HL-60 (cell line): ENCODE measurements at regions not wholly inside any gene's neighbourhood (a gene's known extent, or its start where the extent isn't known, plus 50 kb on each side); places are given as distances from the start of the nearest gene placed in this dataset.

ENCODE experiments used
- DNase-seq, 2 experiments: peaks; one replicate each; pipeline ENCODE4 v3.0.0-alpha.2; 2010 to 2020; ENCODE audit warnings: low read depth in 1 of 2, low spot score in 1 of 2
- H3K27ac ChIP-seq: fragments of 250-450 bp; sonication (Bioruptor Pico); replicated peaks from 2 replicates; pipeline ENCODE4 v1.5.1; 2020; ENCODE audit warnings: mild to moderate bottlenecking, moderate library complexity
- H3K27me3 ChIP-seq: fragments of 250-450 bp; sonication (Bioruptor Pico); 2 replicates; pipeline ENCODE4 v1.5.1; 2021; ENCODE audit warnings: mild to moderate bottlenecking, moderate library complexity; ENCODE audit not compliant: insufficient read depth, poor library complexity, severe bottlenecking
- H3K4me3 ChIP-seq: replicated peaks from 2 replicates; pipeline ENCODE4 v1.5.1; 2011; ENCODE audit warnings: mild to moderate bottlenecking, control low read depth, low read length; ENCODE audit not compliant: insufficient read depth
- GABPA ChIP-seq: IDR thresholded peaks from 2 replicates; pipeline ENCODE4 v1.6.1; 2012; ENCODE audit warnings: low read depth
- POLR2AphosphoS5 ChIP-seq: IDR thresholded peaks from 2 replicates; pipeline ENCODE4 v1.6.1; 2012; ENCODE audit warnings: low read depth
- SPI1 ChIP-seq: IDR thresholded peaks from 2 replicates; pipeline ENCODE4 v1.6.1; 2012; ENCODE audit warnings: low read depth, mild to moderate bottlenecking, borderline replicate concordance
- TF ChIP-seq, protein P1 (sequence below): IDR thresholded peaks from one replicate; pipeline ENCODE4 v1.5.1; 2011; ENCODE audit warnings: low read length, control low read depth, inconsistent platforms; ENCODE audit not compliant: insufficient read depth
- TF ChIP-seq, protein P2 (sequence below): IDR thresholded peaks from 2 replicates; pipeline ENCODE4 v1.6.1; 2012; ENCODE audit warnings: low read depth; ENCODE audit not compliant: insufficient replicate concordance

DNA sequence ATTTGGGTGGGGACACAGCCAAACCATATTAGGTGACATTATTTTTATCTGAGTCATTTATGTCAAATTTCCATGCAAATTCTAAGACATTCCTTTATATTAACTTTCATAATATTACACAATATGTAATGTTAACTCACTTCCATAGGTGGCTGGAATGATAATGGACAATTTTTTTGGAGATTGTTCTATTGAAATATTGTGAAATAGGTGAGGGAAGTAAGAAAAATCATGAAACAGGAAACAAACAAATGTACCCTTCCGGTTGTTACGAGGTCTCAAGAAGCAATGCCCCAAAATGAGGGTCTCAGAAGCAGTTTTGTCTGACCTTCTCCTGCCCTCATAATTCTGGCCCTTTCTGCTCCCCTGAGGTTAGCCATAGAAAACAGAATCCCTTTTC lies 306.5 kb downstream of the HDGFL1 start:
- no peak overlapping the region for H3K27ac ChIP-seq
- no peak overlapping the region for H3K4me3 ChIP-seq
- no peak for DNase-seq
- H3K27me3 ChIP-seq, result no peaks in the 10 kb centered on the region
- TF ChIP-seq GABPA, result no peak
- TF ChIP-seq, protein P1, sequence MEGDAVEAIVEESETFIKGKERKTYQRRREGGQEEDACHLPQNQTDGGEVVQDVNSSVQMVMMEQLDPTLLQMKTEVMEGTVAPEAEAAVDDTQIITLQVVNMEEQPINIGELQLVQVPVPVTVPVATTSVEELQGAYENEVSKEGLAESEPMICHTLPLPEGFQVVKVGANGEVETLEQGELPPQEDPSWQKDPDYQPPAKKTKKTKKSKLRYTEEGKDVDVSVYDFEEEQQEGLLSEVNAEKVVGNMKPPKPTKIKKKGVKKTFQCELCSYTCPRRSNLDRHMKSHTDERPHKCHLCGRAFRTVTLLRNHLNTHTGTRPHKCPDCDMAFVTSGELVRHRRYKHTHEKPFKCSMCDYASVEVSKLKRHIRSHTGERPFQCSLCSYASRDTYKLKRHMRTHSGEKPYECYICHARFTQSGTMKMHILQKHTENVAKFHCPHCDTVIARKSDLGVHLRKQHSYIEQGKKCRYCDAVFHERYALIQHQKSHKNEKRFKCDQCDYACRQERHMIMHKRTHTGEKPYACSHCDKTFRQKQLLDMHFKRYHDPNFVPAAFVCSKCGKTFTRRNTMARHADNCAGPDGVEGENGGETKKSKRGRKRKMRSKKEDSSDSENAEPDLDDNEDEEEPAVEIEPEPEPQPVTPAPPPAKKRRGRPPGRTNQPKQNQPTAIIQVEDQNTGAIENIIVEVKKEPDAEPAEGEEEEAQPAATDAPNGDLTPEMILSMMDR, result no peak
- TF ChIP-seq, protein P2, sequence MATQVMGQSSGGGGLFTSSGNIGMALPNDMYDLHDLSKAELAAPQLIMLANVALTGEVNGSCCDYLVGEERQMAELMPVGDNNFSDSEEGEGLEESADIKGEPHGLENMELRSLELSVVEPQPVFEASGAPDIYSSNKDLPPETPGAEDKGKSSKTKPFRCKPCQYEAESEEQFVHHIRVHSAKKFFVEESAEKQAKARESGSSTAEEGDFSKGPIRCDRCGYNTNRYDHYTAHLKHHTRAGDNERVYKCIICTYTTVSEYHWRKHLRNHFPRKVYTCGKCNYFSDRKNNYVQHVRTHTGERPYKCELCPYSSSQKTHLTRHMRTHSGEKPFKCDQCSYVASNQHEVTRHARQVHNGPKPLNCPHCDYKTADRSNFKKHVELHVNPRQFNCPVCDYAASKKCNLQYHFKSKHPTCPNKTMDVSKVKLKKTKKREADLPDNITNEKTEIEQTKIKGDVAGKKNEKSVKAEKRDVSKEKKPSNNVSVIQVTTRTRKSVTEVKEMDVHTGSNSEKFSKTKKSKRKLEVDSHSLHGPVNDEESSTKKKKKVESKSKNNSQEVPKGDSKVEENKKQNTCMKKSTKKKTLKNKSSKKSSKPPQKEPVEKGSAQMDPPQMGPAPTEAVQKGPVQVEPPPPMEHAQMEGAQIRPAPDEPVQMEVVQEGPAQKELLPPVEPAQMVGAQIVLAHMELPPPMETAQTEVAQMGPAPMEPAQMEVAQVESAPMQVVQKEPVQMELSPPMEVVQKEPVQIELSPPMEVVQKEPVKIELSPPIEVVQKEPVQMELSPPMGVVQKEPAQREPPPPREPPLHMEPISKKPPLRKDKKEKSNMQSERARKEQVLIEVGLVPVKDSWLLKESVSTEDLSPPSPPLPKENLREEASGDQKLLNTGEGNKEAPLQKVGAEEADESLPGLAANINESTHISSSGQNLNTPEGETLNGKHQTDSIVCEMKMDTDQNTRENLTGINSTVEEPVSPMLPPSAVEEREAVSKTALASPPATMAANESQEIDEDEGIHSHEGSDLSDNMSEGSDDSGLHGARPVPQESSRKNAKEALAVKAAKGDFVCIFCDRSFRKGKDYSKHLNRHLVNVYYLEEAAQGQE, result no peak
- TF ChIP-seq POLR2AphosphoS5, result no peak
- TF ChIP-seq SPI1, result no peak

DNA sequence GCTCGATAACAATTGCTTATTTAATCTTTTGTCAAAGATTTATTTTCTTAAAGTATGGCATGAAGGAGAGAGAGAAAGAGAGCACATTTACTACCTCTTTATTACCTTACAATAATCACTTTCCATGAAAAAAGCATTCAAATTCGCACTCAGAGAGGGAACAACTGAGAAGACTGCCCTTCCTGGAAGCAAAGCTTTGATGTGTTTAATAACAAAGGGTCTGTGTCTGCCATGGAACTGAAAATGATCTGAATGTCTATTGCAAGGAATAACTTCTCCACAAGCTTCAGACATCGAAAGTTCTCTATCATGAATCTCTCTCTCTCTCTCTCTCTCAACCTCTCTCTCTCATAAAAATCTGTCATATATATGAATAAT lies 308.9 kb downstream of the HDGFL1 start:
- Histone ChIP-seq H3K27ac (no peak overlapping the region), H3K27me3 (no peaks in the 10 kb centered on the region), H3K4me3 (no peak overlapping the region)
- DNase-seq, result no peak
- TF ChIP-seq SPI1 (no peak), GABPA (no peak), POLR2AphosphoS5 (no peak)
- TF ChIP-seq, protein P2, result no peak
- TF ChIP-seq, protein P1, result no peak

DNA sequence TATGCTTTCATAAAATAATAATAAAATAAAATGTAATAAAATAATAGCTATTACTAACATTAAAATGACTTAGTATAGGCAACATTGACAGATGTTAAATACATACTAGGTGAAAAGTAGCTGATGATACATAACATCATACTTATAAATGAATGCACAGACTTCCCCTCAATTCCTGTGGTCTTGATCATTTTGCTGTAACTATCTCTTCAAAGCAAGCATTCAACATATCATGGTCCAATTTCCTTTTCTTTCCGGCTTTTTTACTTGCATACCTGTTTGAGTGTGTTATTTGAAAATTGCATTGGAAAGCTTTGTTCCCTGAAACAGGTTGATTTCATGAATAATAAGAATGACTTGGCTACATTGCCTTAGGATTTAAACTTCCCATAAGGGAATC lies 309.3 kb downstream of the HDGFL1 start:
- no peak for TF ChIP-seq POLR2AphosphoS5
- no peak for TF ChIP-seq SPI1
- TF ChIP-seq, protein P2, result no peak
- no peak for TF ChIP-seq GABPA
- TF ChIP-seq, protein P1, result no peak
- H3K27ac ChIP-seq, result no peak overlapping the region

More for the DNA sequence above, 309.3 kb downstream of the HDGFL1 start:
- H3K27me3 ChIP-seq, result no peaks in the 10 kb centered on the region
- no peak for DNase-seq
- no peak overlapping the region for H3K4me3 ChIP-seq
